ENCODE measurements at regions not wholly inside any gene's neighbourhood (a gene's known extent, or its start where the extent isn't known, plus 50 kb on each side); places are given as distances from the start of the nearest gene placed in this dataset.

GRCh38 chr10:78768876-78769275 lies 299.9 kb upstream of the ZMIZ1 start:
- TF ChIP-seq CTCF (IDR thresholded peaks at IDR 0.05) (no peak), EZH2 (IDR thresholded peaks at IDR 0.05; ENCODE audit: borderline replicate concordance, insufficient read depth, low read depth, low read length, poor library complexity, severe bottlenecking) (no peak)
